ENCODE measurements at regions not wholly inside any gene's neighbourhood (a gene's known extent, or its start where the extent isn't known, plus 50 kb on each side); places are given as distances from the start of the nearest gene placed in this dataset.

DNA sequence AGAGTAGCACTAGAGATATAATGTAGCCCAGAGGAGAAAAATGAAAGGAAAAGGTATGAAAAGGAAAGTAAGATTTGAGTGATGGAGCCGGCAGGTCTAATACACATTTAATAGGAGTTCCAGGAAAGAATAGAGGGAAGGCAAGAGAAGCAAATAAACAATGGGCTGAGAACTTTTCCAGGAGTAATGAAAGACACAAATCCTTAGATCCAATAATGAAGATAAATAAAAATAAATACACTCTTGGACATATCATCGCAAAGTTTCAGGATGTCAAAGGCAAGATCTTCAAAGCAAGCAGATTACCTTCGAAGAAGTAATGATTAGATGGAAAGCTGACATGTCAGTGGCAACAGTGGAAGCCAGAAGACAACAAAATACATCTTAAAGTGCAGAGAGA, 102.0 kb upstream of the YWHAQ start:
- no TSS peak for BruUV-seq (replicated peaks)
- DNase-seq (ENCODE audit: low read depth, low spot score): no peak
- in situ Hi-C loops (cut with HindIII; ENCODE audit: low pct_unique_long_range_greater_than_20kb, low sequenced_read_pairs): no loop called here
- TF ChIP-seq POLR2AphosphoS5 (IDR thresholded peaks at IDR 0.05; ENCODE audit: low read depth, low read length): no peak
- no peak for TF ChIP-seq TCF7L2 (IDR thresholded peaks at IDR 0.05; ENCODE audit: low read depth, low read length)
- TF ChIP-seq, protein P1, sequence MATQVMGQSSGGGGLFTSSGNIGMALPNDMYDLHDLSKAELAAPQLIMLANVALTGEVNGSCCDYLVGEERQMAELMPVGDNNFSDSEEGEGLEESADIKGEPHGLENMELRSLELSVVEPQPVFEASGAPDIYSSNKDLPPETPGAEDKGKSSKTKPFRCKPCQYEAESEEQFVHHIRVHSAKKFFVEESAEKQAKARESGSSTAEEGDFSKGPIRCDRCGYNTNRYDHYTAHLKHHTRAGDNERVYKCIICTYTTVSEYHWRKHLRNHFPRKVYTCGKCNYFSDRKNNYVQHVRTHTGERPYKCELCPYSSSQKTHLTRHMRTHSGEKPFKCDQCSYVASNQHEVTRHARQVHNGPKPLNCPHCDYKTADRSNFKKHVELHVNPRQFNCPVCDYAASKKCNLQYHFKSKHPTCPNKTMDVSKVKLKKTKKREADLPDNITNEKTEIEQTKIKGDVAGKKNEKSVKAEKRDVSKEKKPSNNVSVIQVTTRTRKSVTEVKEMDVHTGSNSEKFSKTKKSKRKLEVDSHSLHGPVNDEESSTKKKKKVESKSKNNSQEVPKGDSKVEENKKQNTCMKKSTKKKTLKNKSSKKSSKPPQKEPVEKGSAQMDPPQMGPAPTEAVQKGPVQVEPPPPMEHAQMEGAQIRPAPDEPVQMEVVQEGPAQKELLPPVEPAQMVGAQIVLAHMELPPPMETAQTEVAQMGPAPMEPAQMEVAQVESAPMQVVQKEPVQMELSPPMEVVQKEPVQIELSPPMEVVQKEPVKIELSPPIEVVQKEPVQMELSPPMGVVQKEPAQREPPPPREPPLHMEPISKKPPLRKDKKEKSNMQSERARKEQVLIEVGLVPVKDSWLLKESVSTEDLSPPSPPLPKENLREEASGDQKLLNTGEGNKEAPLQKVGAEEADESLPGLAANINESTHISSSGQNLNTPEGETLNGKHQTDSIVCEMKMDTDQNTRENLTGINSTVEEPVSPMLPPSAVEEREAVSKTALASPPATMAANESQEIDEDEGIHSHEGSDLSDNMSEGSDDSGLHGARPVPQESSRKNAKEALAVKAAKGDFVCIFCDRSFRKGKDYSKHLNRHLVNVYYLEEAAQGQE (IDR thresholded peaks at IDR 0.05; ENCODE audit: insufficient read depth in 1 of 2, low read depth in 2 of 2, low read length in 1 of 2): no peak
- no peak for TF ChIP-seq SIN3A (IDR thresholded peaks at IDR 0.05; ENCODE audit: borderline replicate concordance, insufficient read depth, low read depth, low read length)
- no peak for TF ChIP-seq CTCF (IDR thresholded peaks at IDR 0.05)
- Histone ChIP-seq H3K36me3 (ENCODE audit: control insufficient read depth, insufficient read depth, low read length) (no peaks in the 10 kb centered on the region), H3K27me3 (ENCODE audit: control insufficient read depth, insufficient read depth, low read length) (no peaks in the 10 kb centered on the region), H3K4me1 (ENCODE audit: control insufficient read depth, insufficient read depth, low read length) (no peaks in the 10 kb centered on the region), H3K4me3 (ENCODE audit: low read depth in 2 of 2, low read length in 2 of 2) (no peak overlapping the region), H3K27ac (ENCODE audit: low read length) (no peak overlapping the region), H3K9me3 (ENCODE audit: control insufficient read depth, insufficient read depth, low read depth, low read length) (peaks cover 6% of the 10 kb centered on the region; the same call in 1 of the 2 replicates)
- no peak for ATAC-seq
- intact Hi-C loops (cut with micrococcal nuclease; ENCODE audit: unreplicated experiment): no loop called here
- ChIA-PET POLR2A (no interaction called here), CTCF (no interaction called here)

- ChIA-PET POLR2A (interaction anchor here (0.9 kb wide), 1 partner anchor 104 kb away, joined by 4 read pairs; no protein-coding TSS in a partner anchor), CTCF (no interaction called here)
- BruUV-seq (replicated peaks): no TSS peak
- TF ChIP-seq, protein P1 (IDR thresholded peaks at IDR 0.05; ENCODE audit: insufficient read depth in 1 of 2, low read depth in 2 of 2, low read length in 1 of 2): no peak
- no peak for TF ChIP-seq CTCF (IDR thresholded peaks at IDR 0.05)
- TF ChIP-seq POLR2AphosphoS5 (IDR thresholded peaks at IDR 0.05; ENCODE audit: low read depth, low read length): no peak
- no peak for ATAC-seq
- in situ Hi-C loops (cut with HindIII; ENCODE audit: low pct_unique_long_range_greater_than_20kb, low sequenced_read_pairs) (no loop called here), intact Hi-C loops (cut with micrococcal nuclease; ENCODE audit: unreplicated experiment) (no loop called here)
- Histone ChIP-seq H3K4me3 (ENCODE audit: low read depth in 2 of 2, low read length in 2 of 2) (no peak overlapping the region), H3K36me3 (ENCODE audit: control insufficient read depth, insufficient read depth, low read length) (no peaks in the 10 kb centered on the region), H3K4me1 (ENCODE audit: control insufficient read depth, insufficient read depth, low read length) (no peaks in the 10 kb centered on the region), H3K27ac (ENCODE audit: low read length) (no peak overlapping the region), H3K27me3 (ENCODE audit: control insufficient read depth, insufficient read depth, low read length) (no peaks in the 10 kb centered on the region), H3K9me3 (ENCODE audit: control insufficient read depth, insufficient read depth, low read depth, low read length) (peaks cover 6% of the 10 kb centered on the region; the same call in 1 of the 2 replicates)
- no peak for DNase-seq (ENCODE audit: low read depth, low spot score)
These were observed 103.5 kb upstream of the YWHAQ start for GRCh38 chr2:9734308-9734707.

Data from Panc1 (cell line).